Neural progenitor cell (in vitro differentiated cells): ENCODE measurements at regions not wholly inside any gene's neighbourhood (a gene's known extent, or its start where the extent isn't known, plus 50 kb on each side); places are given as distances from the start of the nearest gene placed in this dataset.

Experiments
- DNase-seq: peaks from one replicate; pipeline ENCODE4 v3.0.0-alpha.2; 2016; ENCODE audit warnings: low spot score
- H2AFZ ChIP-seq: fragments of 200-600 bp; sonication (generic); replicated peaks from 2 replicates; pipeline ENCODE4 v1.6.1; 2016; ENCODE audit warnings: antibody characterized with exemption
- H3F3A ChIP-seq: fragments of 200-600 bp; sonication (generic); 2 replicates; pipeline ENCODE4 v1.6.1; 2016; ENCODE audit warnings: antibody characterized with exemption, low read depth
- H3K27ac ChIP-seq: fragments of 200-600 bp; sonication (generic); 2 replicates; pipeline ENCODE4 v1.5.1; 2016; ENCODE audit warnings: mild to moderate bottlenecking
- H3K27me3 ChIP-seq: fragments of 200-600 bp; sonication (generic); 2 replicates; pipeline ENCODE4 v1.6.1; 2016; ENCODE audit warnings: mild to moderate bottlenecking, moderate library complexity
- H3K36me3 ChIP-seq: fragments of 200-600 bp; sonication (generic); 2 replicates; pipeline ENCODE4 v1.5.1; 2016
- H3K4me1 ChIP-seq: fragments of 200-600 bp; sonication (generic); 2 replicates; pipeline ENCODE4 v1.6.1; 2016; ENCODE audit warnings: mixed run types
- H3K4me2 ChIP-seq: fragments of 200-600 bp; sonication (generic); 2 replicates; pipeline ENCODE4 v1.6.1; 2016
- H3K4me3 ChIP-seq: fragments of 200-600 bp; sonication (generic); 2 replicates; pipeline ENCODE4 v1.5.1; 2016
- H3K79me2 ChIP-seq: fragments of 200-600 bp; sonication (generic); 2 replicates; pipeline ENCODE4 v1.6.1; 2016; ENCODE audit warnings: low read depth
- H3K9ac ChIP-seq: fragments of 200-600 bp; sonication (generic); 2 replicates; pipeline ENCODE4 v1.6.1; 2016
- H3K9me3 ChIP-seq: fragments of 200-600 bp; sonication (generic); 2 replicates; pipeline ENCODE4 v1.5.1; 2016; ENCODE audit warnings: low read depth
- H4K20me1 ChIP-seq: fragments of 200-600 bp; sonication (generic); 2 replicates; pipeline ENCODE4 v1.6.1; 2016; ENCODE audit warnings: low read depth
- H3K27ac Mint-ChIP-seq: 3 replicates; pipeline ENCODE4 v1.8.0; 2021; ENCODE audit warnings: mixed read lengths
- H3K27me3 Mint-ChIP-seq: 2 replicates; pipeline ENCODE4 v1.8.0; 2022; ENCODE audit warnings: low read depth, mild to moderate bottlenecking, inconsistent platforms, moderate library complexity, mixed read lengths; ENCODE audit not compliant: insufficient read depth
- H3K36me3 Mint-ChIP-seq: 3 replicates; pipeline ENCODE4 v1.8.0; 2021; ENCODE audit warnings: mixed read lengths
- H3K4me1 Mint-ChIP-seq: 3 replicates; pipeline ENCODE4 v1.8.0; 2021; ENCODE audit warnings: mixed read lengths
- H3K4me3 Mint-ChIP-seq: 3 replicates; pipeline ENCODE4 v1.8.0; 2021; ENCODE audit warnings: mild to moderate bottlenecking, moderate library complexity, mixed read lengths
- H3K9me3 Mint-ChIP-seq: 3 replicates; pipeline ENCODE4 v1.8.0; 2020; ENCODE audit warnings: mixed read lengths
- EZH2 ChIP-seq: fragments of 200-600 bp; sonication (generic); IDR thresholded peaks from 2 replicates; pipeline ENCODE4 v1.6.1; 2017; ENCODE audit warnings: antibody characterized with exemption, mild to moderate bottlenecking, moderate library complexity
- EZH2phosphoT487 ChIP-seq: fragments of 200-600 bp; sonication (generic); IDR thresholded peaks from 2 replicates; pipeline ENCODE4 v1.6.1; 2017; ENCODE audit warnings: antibody characterized with exemption
- TF ChIP-seq, protein P1 (sequence below): fragments of 200-600 bp; sonication (generic); IDR thresholded peaks from 2 replicates; pipeline ENCODE4 v1.5.1; 2017; ENCODE audit warnings: antibody characterized with exemption, mild to moderate bottlenecking

DNA sequence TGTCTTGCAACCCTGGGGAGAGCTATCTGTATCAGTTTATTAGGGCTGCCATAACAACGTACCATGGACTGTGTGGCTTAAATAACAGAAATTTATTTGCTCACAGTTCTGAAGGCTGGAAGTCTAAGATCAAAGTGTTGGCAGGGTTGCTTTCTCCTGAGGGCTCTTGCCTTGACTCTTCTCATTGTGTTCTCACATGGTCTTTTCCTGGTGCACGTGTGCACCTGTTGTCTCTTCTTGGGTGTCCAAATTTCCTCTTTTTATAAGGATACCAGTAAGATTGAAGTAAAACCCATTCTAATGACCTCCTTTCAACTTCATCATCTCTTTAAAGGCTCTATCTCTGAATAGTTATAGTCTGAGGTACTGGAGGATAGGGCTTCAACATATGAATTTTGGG is 72.3 kb upstream of the PDE7B start:
- H3K27ac Mint-ChIP-seq: no peak overlapping the region
- Histone ChIP-seq H3K79me2 (no peaks in the 10 kb centered on the region), H3K4me1 (no peaks in the 10 kb centered on the region), H3K9ac (no peak overlapping the region), H3K9me3 (no peaks in the 10 kb centered on the region), H2AFZ (no peak overlapping the region), H3K36me3 (no peaks in the 10 kb centered on the region), H3K4me2 (no peak overlapping the region), H3K27ac (no peak overlapping the region), H3K4me3 (no peak overlapping the region), H4K20me1 (no peaks in the 10 kb centered on the region), H3F3A (no peaks in the 10 kb centered on the region), H3K27me3 (no peaks in the 10 kb centered on the region)
- no peak for TF ChIP-seq EZH2
- TF ChIP-seq, protein P1, sequence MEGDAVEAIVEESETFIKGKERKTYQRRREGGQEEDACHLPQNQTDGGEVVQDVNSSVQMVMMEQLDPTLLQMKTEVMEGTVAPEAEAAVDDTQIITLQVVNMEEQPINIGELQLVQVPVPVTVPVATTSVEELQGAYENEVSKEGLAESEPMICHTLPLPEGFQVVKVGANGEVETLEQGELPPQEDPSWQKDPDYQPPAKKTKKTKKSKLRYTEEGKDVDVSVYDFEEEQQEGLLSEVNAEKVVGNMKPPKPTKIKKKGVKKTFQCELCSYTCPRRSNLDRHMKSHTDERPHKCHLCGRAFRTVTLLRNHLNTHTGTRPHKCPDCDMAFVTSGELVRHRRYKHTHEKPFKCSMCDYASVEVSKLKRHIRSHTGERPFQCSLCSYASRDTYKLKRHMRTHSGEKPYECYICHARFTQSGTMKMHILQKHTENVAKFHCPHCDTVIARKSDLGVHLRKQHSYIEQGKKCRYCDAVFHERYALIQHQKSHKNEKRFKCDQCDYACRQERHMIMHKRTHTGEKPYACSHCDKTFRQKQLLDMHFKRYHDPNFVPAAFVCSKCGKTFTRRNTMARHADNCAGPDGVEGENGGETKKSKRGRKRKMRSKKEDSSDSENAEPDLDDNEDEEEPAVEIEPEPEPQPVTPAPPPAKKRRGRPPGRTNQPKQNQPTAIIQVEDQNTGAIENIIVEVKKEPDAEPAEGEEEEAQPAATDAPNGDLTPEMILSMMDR: no peak
- no peak for TF ChIP-seq EZH2phosphoT487
- H3K27me3 Mint-ChIP-seq: no peaks in the 10 kb centered on the region
- no peaks in the 10 kb centered on the region for H3K4me1 Mint-ChIP-seq
- no peaks in the 10 kb centered on the region for H3K36me3 Mint-ChIP-seq
- no peaks in the 10 kb centered on the region for H3K9me3 Mint-ChIP-seq
- no peak for DNase-seq
- H3K4me3 Mint-ChIP-seq: no peak overlapping the region

DNA sequence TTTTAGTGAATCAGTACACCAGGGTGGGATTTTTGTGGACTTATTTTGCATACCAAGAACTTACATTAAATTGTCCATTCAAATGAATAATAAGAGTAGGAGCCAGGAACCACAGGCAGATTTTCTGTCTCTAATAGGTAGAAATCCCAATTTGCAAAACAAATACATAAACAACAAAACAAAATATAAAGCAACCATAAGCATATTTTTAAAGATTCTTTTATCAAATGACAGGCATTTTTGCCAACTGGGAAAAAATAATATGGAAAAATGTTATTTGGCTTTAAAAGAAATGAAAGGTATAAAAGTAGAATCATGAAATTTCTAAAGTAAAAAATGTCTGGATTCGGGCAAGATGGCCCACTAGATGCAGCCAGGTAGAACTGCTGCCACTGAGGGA is 71.2 kb upstream of the PDE7B start:
- H3K36me3 Mint-ChIP-seq: no peaks in the 10 kb centered on the region
- no peaks in the 10 kb centered on the region for H3K36me3 ChIP-seq
- H3K27ac Mint-ChIP-seq: no peak overlapping the region

DNA sequence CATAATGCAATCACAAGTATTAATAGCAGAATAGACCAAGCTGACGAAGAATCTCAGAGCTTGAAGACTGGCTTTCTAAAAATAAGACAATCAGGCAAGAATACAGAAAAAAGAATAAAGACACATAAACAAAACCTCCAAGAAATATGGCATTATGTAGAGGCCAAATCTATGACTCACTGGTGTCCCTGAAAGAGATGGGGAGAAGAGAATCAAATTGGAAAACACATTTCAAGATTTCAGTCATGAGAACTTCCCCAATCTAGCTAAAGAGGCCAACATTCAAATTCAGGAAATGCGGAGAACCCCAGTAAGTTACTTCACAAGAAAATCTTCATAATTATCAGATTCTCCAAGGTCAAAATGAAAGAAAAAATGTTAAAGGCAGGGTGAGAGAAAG is 69.0 kb upstream of the PDE7B start:
- no peaks in the 10 kb centered on the region for H3K36me3 ChIP-seq
- H3K27ac ChIP-seq: no peak overlapping the region
- H3K79me2 ChIP-seq: no peaks in the 10 kb centered on the region
- H3F3A ChIP-seq: no peaks in the 10 kb centered on the region
- no peak overlapping the region for H2AFZ ChIP-seq
- H4K20me1 ChIP-seq: no peaks in the 10 kb centered on the region
- H3K9me3 ChIP-seq: no peaks in the 10 kb centered on the region
- no peak overlapping the region for H3K4me3 Mint-ChIP-seq
- no peak overlapping the region for H3K27ac Mint-ChIP-seq
- DNase-seq: no peak
- no peak overlapping the region for H3K9ac ChIP-seq
- no peaks in the 10 kb centered on the region for H3K4me1 ChIP-seq
- TF ChIP-seq, protein P1: no peak
- TF ChIP-seq EZH2 (no peak), EZH2phosphoT487 (no peak)
- H3K4me1 Mint-ChIP-seq: no peaks in the 10 kb centered on the region
- no peak overlapping the region for H3K4me2 ChIP-seq
- H3K9me3 Mint-ChIP-seq: no peaks in the 10 kb centered on the region
- H3K36me3 Mint-ChIP-seq: no peaks in the 10 kb centered on the region
- no peaks in the 10 kb centered on the region for H3K27me3 Mint-ChIP-seq
- no peaks in the 10 kb centered on the region for H3K27me3 ChIP-seq
- H3K4me3 ChIP-seq: no peak overlapping the region

More for the DNA sequence above, 71.2 kb upstream of the PDE7B start:
- H3K4me3 Mint-ChIP-seq: no peak overlapping the region
- H3K27me3 ChIP-seq: no peaks in the 10 kb centered on the region
- TF ChIP-seq EZH2phosphoT487 (no peak), EZH2 (no peak)
- TF ChIP-seq, protein P1: no peak
- H3K9ac ChIP-seq: no peak overlapping the region
- H3K27ac ChIP-seq: no peak overlapping the region
- no peaks in the 10 kb centered on the region for H3K4me1 ChIP-seq
- no peak for DNase-seq
- no peaks in the 10 kb centered on the region for H3K27me3 Mint-ChIP-seq
- no peaks in the 10 kb centered on the region for H3K4me1 Mint-ChIP-seq
- H3K9me3 Mint-ChIP-seq: no peaks in the 10 kb centered on the region
- no peak overlapping the region for H3K4me3 ChIP-seq
- H3K79me2 ChIP-seq: no peaks in the 10 kb centered on the region
- H3K9me3 ChIP-seq: no peaks in the 10 kb centered on the region
- no peaks in the 10 kb centered on the region for H3F3A ChIP-seq
- H4K20me1 ChIP-seq: no peaks in the 10 kb centered on the region
- no peak overlapping the region for H2AFZ ChIP-seq
- H3K4me2 ChIP-seq: no peak overlapping the region

DNA sequence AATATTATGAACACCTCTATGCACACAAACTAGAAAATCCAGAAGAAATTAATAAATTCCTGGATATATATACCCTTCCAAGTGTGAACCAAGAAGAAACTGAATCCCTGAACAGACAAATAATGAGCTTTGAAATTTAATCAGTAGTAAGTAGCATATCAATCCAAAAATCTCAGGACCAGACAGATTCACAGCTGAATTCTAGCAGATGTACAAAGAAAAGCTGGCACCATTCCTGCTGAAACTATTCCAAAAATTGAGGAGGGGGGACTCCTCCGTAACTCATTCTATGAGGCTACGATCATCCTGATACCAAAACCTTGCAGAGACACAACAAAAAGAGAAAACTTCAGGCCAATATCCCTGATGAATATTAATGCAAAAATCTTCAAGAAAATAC is 67.0 kb upstream of the PDE7B start:
- no peaks in the 10 kb centered on the region for H3K36me3 ChIP-seq
- Mint-ChIP-seq H3K9me3 (no peaks in the 10 kb centered on the region), H3K27ac (no peak overlapping the region), H3K36me3 (no peaks in the 10 kb centered on the region), H3K4me1 (no peaks in the 10 kb centered on the region), H3K27me3 (no peaks in the 10 kb centered on the region), H3K4me3 (no peak overlapping the region)
- no peaks in the 10 kb centered on the region for H3K27me3 ChIP-seq
- H4K20me1 ChIP-seq: no peaks in the 10 kb centered on the region
- H3K4me3 ChIP-seq: no peak overlapping the region
- no peaks in the 10 kb centered on the region for H3K9me3 ChIP-seq
- H3K4me2 ChIP-seq: no peak overlapping the region
- H2AFZ ChIP-seq: no peak overlapping the region
- no peak for DNase-seq
- no peak overlapping the region for H3K27ac ChIP-seq
- no peaks in the 10 kb centered on the region for H3F3A ChIP-seq
- H3K4me1 ChIP-seq: no peaks in the 10 kb centered on the region
- TF ChIP-seq EZH2: no peak
- TF ChIP-seq, protein P1: no peak
- TF ChIP-seq EZH2phosphoT487: no peak
- no peak overlapping the region for H3K9ac ChIP-seq
- no peaks in the 10 kb centered on the region for H3K79me2 ChIP-seq
